Breast epithelium (tissue), 3 donors: ENCODE measurements at regions not wholly inside any gene's neighbourhood (a gene's known extent, or its start where the extent isn't known, plus 50 kb on each side); places are given as distances from the start of the nearest gene placed in this dataset.

Source experiments
- CTCF ChIP-seq, 3 donors: fragments of 450-650 bp; IDR thresholded peaks; one replicate each; pipeline ENCODE4 v1.5.1; 2016 to 2017; ENCODE audit warnings: antibody characterized with exemption in 3 of 3, mild to moderate bottlenecking in 3 of 3, moderate library complexity in 3 of 3
- POLR2A ChIP-seq: fragments of 450-650 bp; IDR thresholded peaks from one replicate; pipeline ENCODE4 v1.6.1; 2016; ENCODE audit warnings: antibody characterized with exemption, mild to moderate bottlenecking, moderate library complexity
- POLR2AphosphoS5 ChIP-seq, 3 donors: sonication (generic); formaldehyde crosslinking; IDR thresholded peaks; one replicate each; pipeline ENCODE4 v1.6.1; 2017; ENCODE audit warnings: antibody characterized with exemption in 3 of 3

GRCh38 chr18:28432339-28432738 is 255.4 kb upstream of the CDH2 start:
- no peak for TF ChIP-seq POLR2A
- TF ChIP-seq CTCF (IDR thresholded peaks at IDR 0.05), result no peak
- TF ChIP-seq POLR2AphosphoS5 (IDR thresholded peaks at IDR 0.05), result no peak
